ENCODE measurements at regions not wholly inside any gene's neighbourhood (a gene's known extent, or its start where the extent isn't known, plus 50 kb on each side); places are given as distances from the start of the nearest gene placed in this dataset.

DNA sequence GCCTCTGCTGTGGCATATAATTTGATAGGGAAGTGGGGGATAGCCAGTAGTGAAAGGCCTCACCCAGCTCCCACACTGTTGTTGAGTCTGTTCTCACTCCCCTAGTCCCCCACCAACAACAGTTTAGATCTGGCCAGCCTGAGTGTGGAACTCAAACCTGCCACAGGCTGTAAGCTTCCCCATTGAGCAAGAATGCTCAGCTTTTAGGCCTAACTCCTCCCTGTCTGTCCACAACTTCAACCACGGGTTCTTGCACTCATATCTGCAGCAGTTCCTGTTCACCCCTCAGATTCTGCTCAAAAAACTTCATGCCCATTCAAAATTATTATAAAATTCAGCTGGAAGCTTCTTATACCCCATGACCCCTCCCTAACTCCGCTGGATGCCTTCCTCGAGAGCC is 975.1 kb downstream of the NSUN3 start:
- DNase-seq = no peak

DNA sequence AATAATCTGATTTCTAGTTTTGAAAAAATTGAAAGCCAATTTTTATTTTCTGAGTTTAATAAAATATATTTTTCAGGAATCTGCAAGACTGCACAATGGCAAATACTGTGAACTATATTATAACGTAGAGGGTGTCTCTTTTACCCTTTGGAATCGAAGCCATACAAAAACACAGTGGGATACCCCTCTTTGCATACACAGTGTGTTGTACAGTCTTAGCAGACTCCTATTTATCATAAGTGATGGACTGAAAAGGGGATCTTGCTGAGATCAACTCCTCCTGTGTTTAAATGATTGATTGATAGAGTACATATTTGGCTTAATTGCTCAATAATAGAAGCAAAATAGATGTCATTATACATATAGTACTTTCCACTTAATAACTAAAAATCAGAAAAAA is 981.2 kb downstream of the NSUN3 start:
- DNase-seq = no peak

DNA sequence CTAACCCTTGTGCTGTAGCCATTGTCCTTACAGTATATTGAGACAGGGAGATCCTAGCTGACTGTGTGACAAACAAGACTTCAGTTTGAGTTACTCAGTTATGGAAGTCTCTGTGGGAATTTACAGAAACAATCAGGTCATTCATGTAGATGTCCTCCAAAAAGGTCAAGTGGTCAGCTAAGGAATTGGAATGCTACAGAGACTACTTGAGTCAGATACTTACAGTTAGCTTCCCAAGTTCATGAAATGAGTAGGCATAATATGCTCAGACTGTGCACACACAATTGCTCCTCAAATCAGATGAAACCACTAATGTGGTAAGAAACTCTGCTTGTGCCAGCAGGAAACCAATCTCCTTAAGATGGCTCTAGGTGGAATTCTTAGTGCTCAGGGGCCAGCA is 985.7 kb downstream of the NSUN3 start:
- DNase-seq = no peak

GRCh38 chr3:95049841-95050240 is 987.0 kb downstream of the NSUN3 start:
- no peak for DNase-seq

DNA sequence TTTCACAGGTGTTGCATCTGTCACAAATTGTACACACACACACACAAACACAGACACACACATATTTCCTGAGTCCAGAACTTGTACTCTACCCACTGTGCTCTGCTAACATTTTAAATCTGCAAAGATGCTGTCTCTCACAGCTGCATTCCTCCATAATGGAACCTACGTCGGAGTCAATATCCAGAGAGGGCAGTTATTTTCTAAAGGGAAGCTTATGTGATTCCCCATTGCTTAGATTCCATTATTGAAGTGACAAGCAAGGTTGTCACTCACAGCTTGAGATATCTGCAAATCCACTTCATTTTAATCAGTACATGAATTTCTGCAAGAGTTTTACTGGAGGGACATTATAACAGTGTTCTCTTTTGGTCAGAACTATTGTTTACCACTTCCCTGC is 992.4 kb downstream of the NSUN3 start:
- DNase-seq = no peak

DNA sequence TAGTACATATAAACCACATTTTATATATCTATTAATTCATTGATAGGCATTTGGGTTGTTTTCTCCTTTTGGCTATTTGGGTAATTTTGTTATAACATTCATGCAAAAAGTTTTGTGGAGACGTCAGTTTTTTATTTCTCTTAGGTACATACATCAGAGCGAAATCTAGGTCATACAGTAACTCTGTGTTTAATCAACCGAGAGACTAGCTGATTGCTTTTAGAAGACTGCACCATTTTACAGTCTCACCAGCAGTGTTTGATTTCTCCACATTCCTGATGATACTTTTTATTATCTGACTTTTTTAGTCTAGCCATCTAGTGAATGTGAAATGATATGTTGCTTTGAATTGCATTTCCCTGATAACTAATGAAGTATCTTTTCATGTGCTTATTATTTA is 1019.3 kb downstream of the NSUN3 start:
- no peak for DNase-seq

DNA sequence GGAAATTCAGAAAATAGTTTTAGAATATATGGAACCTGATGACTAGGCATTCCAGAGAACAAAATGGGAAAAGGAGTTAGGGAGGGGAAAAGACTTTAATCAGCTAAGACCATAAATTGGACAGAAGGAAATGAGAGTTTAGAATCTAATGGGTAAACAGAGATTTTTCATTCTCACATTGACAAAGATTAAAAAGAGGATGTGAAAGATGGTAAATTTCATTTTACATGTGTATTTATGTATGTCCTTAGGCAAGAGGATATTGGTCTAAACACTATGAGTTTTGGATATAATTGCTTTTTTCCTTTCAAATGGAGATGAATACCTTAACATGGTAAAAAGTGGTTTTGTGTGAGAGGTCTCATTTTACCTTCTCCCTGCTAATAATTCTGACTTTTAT is 1021.9 kb downstream of the NSUN3 start:
- DNase-seq = no peak

- DNase-seq = no peak
These were observed 1025.6 kb downstream of the NSUN3 start for GRCh38 chr3:95088464-95088863.

DNA sequence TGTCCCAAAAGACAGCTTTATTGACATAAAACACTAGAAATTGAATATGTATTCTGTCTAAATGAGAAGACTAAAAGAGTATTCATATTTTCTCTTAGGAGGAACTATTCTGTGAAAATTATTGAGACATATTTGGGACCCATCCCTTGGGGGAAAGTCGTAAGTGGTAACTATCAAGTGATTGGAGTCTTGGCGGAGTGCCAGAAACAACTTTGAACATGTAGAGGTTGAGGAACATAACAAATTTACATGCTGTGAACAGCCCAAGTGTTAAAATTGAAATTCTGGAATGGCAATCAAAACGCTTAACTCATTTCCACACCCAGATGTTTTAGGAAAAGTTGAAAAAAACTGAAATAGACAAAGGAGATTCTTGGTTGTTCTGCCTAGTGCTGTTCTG is 1034.6 kb downstream of the NSUN3 start:
- no peak for DNase-seq

- no peak for DNase-seq
These were observed 1058.1 kb downstream of the NSUN3 start for GRCh38 chr3:95120921-95121320.

DNA sequence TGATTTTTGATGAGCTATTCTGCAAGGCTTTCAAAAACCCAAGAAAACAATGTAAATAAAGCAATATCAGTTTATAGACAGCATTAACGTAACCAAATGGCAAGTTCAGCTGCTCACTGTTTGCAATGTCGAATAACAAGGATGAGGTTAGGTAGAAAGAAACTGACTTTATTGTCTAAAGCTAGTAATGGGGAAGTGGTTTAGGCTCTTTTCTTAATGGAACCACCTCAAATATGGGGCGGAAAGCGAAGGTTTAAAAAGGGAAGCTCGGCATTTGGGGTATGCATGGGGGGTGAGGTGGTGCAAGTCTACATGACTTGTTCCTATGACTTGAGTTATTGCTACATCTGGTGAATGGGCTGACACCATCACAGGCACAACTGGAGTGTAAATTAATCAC is 1060.2 kb downstream of the NSUN3 start:
- DNase-seq = no peak

DNA sequence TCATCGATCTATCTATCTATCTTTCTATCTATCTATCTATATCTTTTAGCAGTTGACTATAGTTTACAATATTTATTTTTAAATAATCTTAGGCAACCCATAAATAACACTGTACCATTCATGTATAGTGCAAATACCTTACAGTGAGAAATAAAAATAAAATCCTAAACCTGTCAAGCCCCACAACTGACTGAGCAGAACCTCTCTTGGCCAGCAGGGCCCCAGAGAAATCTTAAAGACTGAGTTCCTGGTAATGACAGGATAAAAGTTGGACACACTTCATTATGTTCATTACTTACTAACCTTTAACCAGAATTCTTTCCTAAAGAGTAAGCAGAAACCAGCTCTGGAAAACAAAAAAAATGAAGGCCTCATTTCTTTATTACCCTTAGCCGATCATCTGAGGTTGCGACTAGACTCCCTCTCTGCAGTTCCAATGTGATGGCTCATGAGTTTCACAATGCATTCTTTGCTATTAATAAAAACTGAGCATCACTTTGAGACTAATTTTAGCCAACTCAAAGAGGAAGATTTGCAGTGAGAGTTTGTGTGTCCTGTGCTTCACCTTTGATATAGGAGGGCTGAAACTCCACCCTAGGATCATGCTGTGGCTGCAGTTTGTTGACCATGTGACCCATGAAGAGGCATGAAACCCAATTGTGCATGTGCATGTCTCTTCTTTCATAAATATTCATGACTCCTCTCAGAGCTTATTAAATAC is 1072.0 kb downstream of the NSUN3 start:
- DNase-seq = no peak

DNA sequence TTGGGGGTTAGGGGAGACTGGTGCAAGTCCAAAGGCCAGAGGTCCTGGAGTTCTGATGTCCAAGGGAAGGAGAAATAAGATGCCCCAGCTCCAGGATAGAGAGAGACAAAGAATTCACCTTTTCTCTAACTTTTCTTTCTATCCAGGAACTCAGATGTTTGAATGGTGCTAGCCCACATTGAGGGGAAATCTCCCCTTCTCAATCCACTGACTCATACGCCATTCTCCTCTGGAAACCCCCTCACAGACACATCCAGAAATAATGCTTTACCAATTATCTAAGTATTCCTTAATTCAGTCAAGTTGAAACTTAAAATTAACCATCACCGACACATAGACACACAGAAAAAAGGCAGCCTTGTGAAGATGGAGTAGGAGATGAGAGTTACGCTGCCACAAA is 1085.2 kb downstream of the NSUN3 start:
- DNase-seq = no peak

- no peak for DNase-seq
These were observed 1088.7 kb downstream of the NSUN3 start for GRCh38 chr3:95151590-95151989.

DNA sequence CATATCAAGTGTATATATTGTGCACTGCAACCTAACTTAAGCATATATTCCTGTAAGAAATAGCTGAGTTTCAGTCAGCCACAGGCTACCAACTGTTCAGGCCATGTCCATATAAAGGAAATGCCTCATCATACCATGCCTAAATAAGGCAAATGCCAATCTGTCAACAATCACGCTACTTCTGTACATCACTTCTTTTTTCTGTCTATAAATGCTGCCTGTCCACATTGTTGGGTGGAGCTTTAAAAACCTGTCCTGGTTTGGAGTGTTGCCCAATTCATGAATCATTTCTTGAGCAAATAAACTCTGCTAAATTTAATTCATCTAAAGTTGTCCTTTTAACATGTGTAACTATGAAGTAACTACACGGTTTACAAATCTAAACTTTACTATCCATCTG is 1091.9 kb downstream of the NSUN3 start:
- DNase-seq = no peak

DNA sequence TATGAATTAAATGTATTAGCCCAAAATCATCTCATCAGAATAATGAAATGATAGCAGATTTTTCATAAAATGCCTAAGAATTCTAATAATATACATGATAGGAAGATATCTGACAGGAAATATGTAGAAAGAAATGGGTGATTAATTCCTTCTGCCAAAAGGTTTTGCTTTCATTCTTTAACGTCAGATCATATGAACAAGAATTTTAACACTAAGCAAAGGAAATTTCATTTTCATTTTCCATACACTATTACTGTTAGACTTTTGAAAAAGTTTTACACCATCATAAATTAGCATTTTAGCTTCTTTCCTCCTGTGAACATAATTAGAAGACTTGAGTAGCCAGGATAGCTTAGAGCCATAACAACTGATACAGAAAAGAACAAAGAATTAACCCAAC is 1099.9 kb downstream of the NSUN3 start:
- DNase-seq = no peak

DNA sequence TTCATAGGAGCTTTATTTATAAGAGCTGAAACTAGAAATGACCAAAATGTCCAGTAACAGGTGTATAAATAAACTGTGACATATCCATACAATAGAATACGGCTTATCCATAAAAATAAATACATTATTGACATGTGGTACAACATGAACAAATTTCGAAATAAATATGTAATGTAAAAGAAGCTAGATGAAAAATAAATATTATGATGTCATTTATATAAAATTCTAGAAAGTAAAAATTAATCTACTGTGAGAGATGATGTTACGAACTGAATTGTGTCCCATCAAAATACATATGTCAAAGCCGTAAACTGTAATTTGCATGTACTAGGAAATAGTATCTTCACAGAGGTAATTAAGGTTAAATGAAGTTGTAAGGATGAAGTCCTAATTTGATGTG is 1104.9 kb downstream of the NSUN3 start:
- no peak for DNase-seq

DNA sequence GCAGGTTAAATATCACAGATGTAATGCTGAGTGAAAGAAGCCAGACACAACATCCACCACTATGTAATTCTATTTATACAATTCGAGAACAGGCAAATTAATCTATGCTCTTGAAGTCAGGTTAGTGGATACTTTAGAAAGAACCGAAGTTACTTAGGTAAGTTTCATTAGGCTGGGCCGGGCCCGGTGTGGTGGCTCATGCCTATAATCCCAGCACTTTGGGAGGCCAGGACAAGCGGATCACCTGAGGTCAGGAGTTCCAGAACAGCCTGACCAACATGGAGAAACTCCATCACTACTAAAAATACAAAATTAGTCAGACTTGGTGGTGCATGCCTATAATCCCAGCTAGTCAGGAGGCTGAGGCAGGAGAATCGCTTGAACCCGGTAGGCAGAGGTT is 1105.7 kb downstream of the NSUN3 start:
- no peak for DNase-seq

- DNase-seq = peak; percentile 61
These were observed 1109.5 kb downstream of the NSUN3 start for GRCh38 chr3:95172164-95172943.

GRCh38 chr3:95177096-95177495 is 1114.2 kb downstream of the NSUN3 start:
- DNase-seq = no peak

- DNase-seq = no peak
These were observed 1121.2 kb downstream of the NSUN3 start for GRCh38 chr3:95184038-95184437.

- no peak for DNase-seq
These were observed 1126.5 kb downstream of the NSUN3 start for GRCh38 chr3:95189348-95189747.

DNA sequence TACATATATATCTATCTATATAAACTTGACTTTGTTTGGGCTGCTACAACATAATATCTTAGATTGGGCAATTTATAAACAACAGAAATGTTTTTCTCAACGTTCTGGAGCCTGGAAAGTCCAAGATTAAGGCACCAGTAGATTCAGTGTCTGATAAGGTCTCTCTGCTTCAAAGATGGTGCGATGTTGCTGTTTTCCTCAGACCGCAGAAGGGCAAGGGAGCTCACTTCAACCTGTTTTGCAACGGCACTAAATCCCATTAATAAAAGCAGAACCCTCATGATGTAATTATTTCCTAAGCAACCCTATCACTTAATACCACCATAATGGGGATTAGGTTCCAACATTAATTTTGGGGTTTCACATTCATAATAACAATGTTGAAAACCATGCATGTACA is 1134.8 kb downstream of the NSUN3 start:
- no peak for DNase-seq

GRCh38 chr3:95200384-95200783 is 1137.5 kb downstream of the NSUN3 start:
- DNase-seq = no peak

DNA sequence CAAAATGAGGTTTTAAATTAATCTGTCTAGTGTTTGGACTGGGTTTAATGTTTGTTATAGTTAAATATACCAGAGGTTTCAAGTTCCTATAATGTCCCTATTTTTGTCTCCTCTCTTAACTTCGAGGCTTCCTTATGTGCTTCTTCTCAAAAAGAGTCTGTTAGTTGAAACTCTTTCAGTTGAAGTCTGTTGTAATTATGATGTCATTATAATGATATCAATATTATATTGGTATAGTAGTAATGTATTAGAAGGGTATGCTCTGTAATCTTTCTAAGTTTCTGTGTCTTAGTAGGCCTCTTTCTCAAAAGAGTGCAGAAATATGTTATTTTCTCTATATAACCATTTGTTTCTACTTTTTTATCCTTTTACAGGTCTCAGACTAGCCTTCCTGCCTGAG is 1148.0 kb downstream of the NSUN3 start:
- DNase-seq = no peak
